Ovary (tissue), 3 donors: ENCODE measurements at regions not wholly inside any gene's neighbourhood (a gene's known extent, or its start where the extent isn't known, plus 50 kb on each side); places are given as distances from the start of the nearest gene placed in this dataset.

Source experiments
- CTCF ChIP-seq, 3 donors: fragments of 450-650 bp in 2 of 3; fragments of 200-600 bp in 1 of 3; IDR thresholded peaks; one replicate each; pipeline versions ENCODE4 v1.5.1 to v1.8.0; 2016 to 2022; ENCODE audit warnings: antibody characterized with exemption in 3 of 3, mild to moderate bottlenecking in 1 of 3
- POLR2A ChIP-seq: fragments of 450-650 bp; IDR thresholded peaks from one replicate; pipeline ENCODE4 v1.6.1; 2017; ENCODE audit warnings: antibody characterized with exemption, mild to moderate bottlenecking, moderate library complexity
- donor health status: DM: no; HTN: no; CAD: no.

DNA sequence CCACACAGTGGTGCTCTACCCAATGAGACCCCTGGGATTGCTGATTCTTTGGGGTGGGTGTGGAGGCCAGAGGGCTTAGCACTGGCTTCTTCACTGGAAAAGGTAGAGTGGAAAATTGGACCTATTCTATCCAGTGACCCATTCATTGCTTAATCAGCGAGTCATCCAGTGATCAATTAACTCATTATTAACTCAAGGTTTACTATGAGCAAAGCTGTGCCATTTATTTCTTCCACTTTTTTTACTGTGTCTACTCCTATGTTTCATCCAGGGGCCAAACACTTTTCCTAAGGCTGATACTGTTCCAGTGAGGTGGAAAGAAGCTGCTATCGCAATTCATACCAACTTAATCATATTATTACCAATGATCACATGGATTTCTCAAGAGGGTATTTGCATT is 363.9 kb downstream of the RPS6KC1 start:
- TF ChIP-seq CTCF (IDR thresholded peaks at IDR 0.05), result no peak
- no peak for TF ChIP-seq POLR2A
